Mesodermal cell (in vitro differentiated cells): ENCODE measurements at regions not wholly inside any gene's neighbourhood (a gene's known extent, or its start where the extent isn't known, plus 50 kb on each side); places are given as distances from the start of the nearest gene placed in this dataset.
"Not testable (repeated sequence)": the region's sequence is repeated elsewhere in the genome, so short reads cannot be mapped to it uniquely, and the experiment has no call there.

Source experiments
- H3K27ac ChIP-seq: 2 replicates; pipeline ENCODE4 v1.7.0; 2013; ENCODE audit warnings: mild to moderate bottlenecking, low read depth, low read length, moderate library complexity; ENCODE audit not compliant: severe bottlenecking
- H3K36me3 ChIP-seq: 2 replicates; pipeline ENCODE4 v1.7.1; 2013; ENCODE audit warnings: mild to moderate bottlenecking, low read length, moderate library complexity; ENCODE audit not compliant: control insufficient read depth, insufficient read depth
- H3K4me1 ChIP-seq: one replicate; pipeline ENCODE4 v1.7.1; 2013; ENCODE audit warnings: mild to moderate bottlenecking, low read length; ENCODE audit not compliant: insufficient read depth, control insufficient read depth, poor library complexity, severe bottlenecking
- H3K4me3 ChIP-seq: 2 replicates; pipeline ENCODE4 v1.7.0; 2013; ENCODE audit warnings: low read length, control low read depth, mild to moderate bottlenecking; ENCODE audit not compliant: insufficient read depth, poor library complexity, severe bottlenecking; ENCODE audit errors: extremely low read depth
- H3K9me3 ChIP-seq: 2 replicates; pipeline ENCODE4 v1.7.1; 2013; ENCODE audit warnings: mild to moderate bottlenecking, low read length, moderate library complexity; ENCODE audit not compliant: control insufficient read depth
- WGBS, 2 experiments: methylation state at CpG; one replicate each; pipeline ENCODE4 v1.1.5; 2013; ENCODE audit warnings: missing lambda C conversion rate in 2 of 2; ENCODE audit not compliant: insufficient coverage in 2 of 2; 5-methylcytosine and 5-hydroxymethylcytosine counted together

DNA sequence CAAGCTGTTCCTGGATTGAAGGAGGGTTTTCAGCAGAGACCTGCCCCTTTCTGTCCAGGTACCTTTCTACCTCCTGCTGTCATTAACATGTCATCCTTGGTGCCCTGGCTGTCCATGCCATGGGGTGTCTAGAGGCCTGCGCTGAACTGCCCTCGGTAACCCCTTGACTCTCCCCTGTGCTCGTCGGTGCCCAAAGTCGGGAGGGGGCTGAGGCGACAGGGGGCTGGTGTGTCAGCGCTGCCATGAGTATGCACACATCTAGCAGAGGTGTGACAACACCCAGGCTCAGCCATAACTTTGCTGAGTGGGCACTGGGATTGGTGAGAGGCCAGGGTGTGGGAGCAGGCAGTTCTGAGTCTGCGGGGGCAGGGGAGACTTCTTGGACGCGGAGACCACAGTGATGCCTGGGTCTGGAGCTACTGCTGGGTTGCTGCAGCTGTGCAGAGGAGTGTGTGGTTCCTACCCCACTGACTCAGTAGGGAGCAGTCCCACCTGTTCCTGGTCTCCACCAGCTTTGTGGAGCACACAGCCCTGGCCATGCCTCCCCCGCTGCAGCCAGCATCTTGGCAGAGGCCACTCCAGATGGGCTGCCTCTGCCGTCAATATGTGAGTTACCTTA, 376.2 kb upstream of the SEMA3C start:
- Histone ChIP-seq H3K4me1 (peaks cover 6% of the 10 kb centered on the region), H3K27ac (no peak overlapping the region), H3K9me3 (no peaks in the 10 kb centered on the region), H3K4me3 (no peak overlapping the region), H3K36me3 (no peaks in the 10 kb centered on the region)
- WGBS, 2 experiments = 97 to 99% methylated on average over 5 to 8 of the region's 12 CpGs

- Histone ChIP-seq H3K9me3 (no peaks in the 10 kb centered on the region), H3K4me1 (no peaks in the 10 kb centered on the region), H3K36me3 (no peaks in the 10 kb centered on the region), H3K27ac (no peak overlapping the region), H3K4me3 (no peak overlapping the region)
- WGBS, 2 experiments = 71 to 92% methylated on average over 1 of the region's 1 CpG
Measured at GRCh38 chr7:81293806-81294205, 375.0 kb upstream of the SEMA3C start.

DNA sequence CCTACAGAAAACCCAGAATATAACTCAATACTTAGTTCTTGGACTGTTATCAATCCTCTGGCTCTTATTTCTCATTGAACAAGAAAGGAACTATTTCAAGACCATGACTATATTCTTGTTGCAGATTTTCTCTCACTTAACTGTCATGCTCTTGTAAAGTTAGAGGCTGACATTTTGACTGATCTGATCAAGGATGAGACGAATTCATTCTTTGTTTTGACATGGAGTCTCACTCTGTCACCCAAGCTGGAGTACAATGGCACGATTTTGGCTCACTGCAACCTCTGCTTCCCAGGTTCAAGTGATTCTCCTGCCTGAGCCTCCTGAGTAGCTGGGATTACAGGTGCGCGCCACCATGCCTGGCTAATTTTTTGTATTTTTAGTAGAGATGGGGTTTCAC, 367.9 kb upstream of the SEMA3C start:
- not testable (repeated sequence) for H3K9me3 ChIP-seq, H3K27ac ChIP-seq, H3K4me1 ChIP-seq, H3K4me3 ChIP-seq, H3K36me3 ChIP-seq
- 80 to 93% methylated on average over 2 of the region's 4 CpGs for WGBS, 2 experiments

DNA sequence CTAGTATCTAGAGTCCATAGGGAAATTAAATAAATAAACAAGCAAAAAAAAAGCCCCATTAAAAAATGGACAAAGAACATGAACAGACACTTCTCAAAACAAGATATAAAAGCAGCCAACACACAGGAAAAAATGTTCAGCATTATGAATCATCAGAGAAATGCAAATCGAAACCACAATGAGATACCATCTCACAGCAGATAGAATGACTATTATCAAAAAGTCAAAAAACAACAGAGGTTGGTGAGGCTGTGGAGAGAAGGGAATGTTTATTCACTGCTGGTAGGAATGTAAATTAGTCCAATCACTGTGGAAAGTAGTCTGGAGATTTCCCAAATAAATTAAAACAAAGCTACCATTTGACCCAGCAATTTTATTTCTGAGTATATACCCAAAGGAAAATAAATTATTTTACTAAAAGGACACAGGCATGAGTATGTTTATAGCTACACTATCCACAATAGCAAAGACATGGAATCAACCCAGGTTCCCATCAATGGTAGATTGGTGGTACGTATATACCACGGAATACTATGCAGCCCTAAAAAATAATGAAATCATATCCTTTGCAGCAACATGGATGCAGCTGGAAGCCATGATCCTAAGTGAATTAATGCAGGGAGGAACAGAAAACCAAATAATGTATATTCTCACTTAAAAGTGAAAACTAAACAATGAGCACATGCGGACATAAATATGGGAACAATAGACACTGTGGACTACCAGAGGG, 366.5 kb upstream of the SEMA3C start:
- no peak overlapping the region for H3K4me3 ChIP-seq
- no peaks in the 10 kb centered on the region for H3K36me3 ChIP-seq
- H3K27ac ChIP-seq = peak overlapping the region; percentile 80
- H3K4me1 ChIP-seq = no peaks in the 10 kb centered on the region
- no peaks in the 10 kb centered on the region for H3K9me3 ChIP-seq
- WGBS, 2 experiments = 80% methylated on average over 1 of the region's 4 CpGs; no CpG with 5 or more reads in 1 of the 2 experiments

DNA sequence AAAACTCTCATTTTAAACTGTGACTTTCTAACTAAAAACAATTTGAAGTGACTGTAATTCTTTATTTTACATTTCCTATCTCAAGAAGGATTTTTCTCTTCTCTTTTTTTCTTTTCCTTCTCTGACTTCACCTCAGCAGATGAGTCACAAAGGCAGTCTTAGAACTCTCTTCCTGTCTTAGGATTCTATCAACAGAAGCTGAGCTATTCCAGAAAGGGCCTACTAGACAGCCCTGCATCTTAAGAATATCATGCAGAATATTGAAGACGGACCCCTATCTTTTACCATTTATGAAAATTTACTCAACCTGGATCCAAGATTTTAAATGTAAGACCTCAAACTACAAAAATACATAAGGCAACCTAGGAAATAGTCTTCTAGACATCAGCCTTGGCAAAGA, 365.7 kb upstream of the SEMA3C start:
- Histone ChIP-seq H3K27ac (peak overlapping the region; percentile 80), H3K4me1 (no peaks in the 10 kb centered on the region), H3K4me3 (no peak overlapping the region), H3K36me3 (no peaks in the 10 kb centered on the region), H3K9me3 (no peaks in the 10 kb centered on the region)
- 50 to 80% methylated on average over 1 of the region's 1 CpG for WGBS, 2 experiments

DNA sequence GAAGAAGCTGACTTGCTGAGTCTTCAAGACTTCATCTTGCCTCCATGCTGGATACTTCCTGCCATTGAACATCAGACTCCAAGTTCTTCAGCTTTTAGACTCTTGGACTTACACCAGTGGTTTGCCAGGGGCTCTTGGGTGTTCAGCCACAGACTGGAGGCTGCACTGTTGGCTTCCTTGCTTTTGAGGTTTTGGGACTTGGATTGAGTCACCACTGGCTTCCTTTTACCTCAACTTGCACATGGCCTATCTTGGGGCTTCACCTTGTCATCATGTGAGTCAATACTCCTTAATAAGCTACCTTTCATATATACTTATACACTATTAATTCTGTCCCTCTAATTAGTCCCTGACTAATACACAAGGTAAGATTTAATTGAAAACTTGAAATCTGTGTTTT, 361.7 kb upstream of the SEMA3C start:
- Histone ChIP-seq H3K27ac (no peak overlapping the region), H3K36me3 (no peaks in the 10 kb centered on the region), H3K9me3 (no peaks in the 10 kb centered on the region), H3K4me1 (no peaks in the 10 kb centered on the region), H3K4me3 (no peak overlapping the region)

GRCh38 chr7:81277691-81278090, 358.8 kb upstream of the SEMA3C start:
- Histone ChIP-seq H3K9me3 (no peaks in the 10 kb centered on the region), H3K27ac (no peak overlapping the region), H3K4me3 (no peak overlapping the region), H3K4me1 (peaks cover 5% of the 10 kb centered on the region), H3K36me3 (no peaks in the 10 kb centered on the region)
- 81 to 87% methylated on average over 2 of the region's 2 CpGs for WGBS, 2 experiments

- Histone ChIP-seq H3K27ac (no peak overlapping the region), H3K4me1 (peaks cover 5% of the 10 kb centered on the region), H3K36me3 (no peaks in the 10 kb centered on the region), H3K9me3 (no peaks in the 10 kb centered on the region), H3K4me3 (no peak overlapping the region)
- WGBS, 2 experiments = 86 to 100% methylated on average over 2 to 4 of the region's 6 CpGs
Measured at GRCh38 chr7:81273601-81274397, 354.9 kb upstream of the SEMA3C start.

- H3K9me3 ChIP-seq = no peaks in the 10 kb centered on the region
- H3K4me3 ChIP-seq = no peak overlapping the region
- H3K4me1 ChIP-seq = peaks cover 5% of the 10 kb centered on the region
- no peak overlapping the region for H3K27ac ChIP-seq
- H3K36me3 ChIP-seq = no peaks in the 10 kb centered on the region
- 100% methylated on average over 1 of the region's 1 CpG; no CpG with 5 or more reads in 1 of the 2 experiments for WGBS, 2 experiments
Measured at GRCh38 chr7:81272176-81272575, 353.3 kb upstream of the SEMA3C start.

GRCh38 chr7:81268551-81268950, 349.7 kb upstream of the SEMA3C start:
- H3K4me1 ChIP-seq = no peaks in the 10 kb centered on the region
- WGBS, 2 experiments = 88% methylated on average over 1 of the region's 1 CpG; no CpG with 5 or more reads in 1 of the 2 experiments
- no peaks in the 10 kb centered on the region for H3K9me3 ChIP-seq
- H3K4me3 ChIP-seq = no peak overlapping the region
- no peak overlapping the region for H3K27ac ChIP-seq
- no peaks in the 10 kb centered on the region for H3K36me3 ChIP-seq

- H3K27ac ChIP-seq = no peak overlapping the region
- no peak overlapping the region for H3K4me3 ChIP-seq
- H3K9me3 ChIP-seq = no peaks in the 10 kb centered on the region
- WGBS, 2 experiments = no CpG with 5 or more reads among the region's 2 CpGs
- no peaks in the 10 kb centered on the region for H3K4me1 ChIP-seq
- H3K36me3 ChIP-seq = no peaks in the 10 kb centered on the region
Measured at GRCh38 chr7:81267508-81267907, 348.7 kb upstream of the SEMA3C start.
